Neural progenitor cell (in vitro differentiated cells): ENCODE measurements at regions not wholly inside any gene's neighbourhood (a gene's known extent, or its start where the extent isn't known, plus 50 kb on each side); places are given as distances from the start of the nearest gene placed in this dataset.

Experiments
- DNase-seq: peaks from one replicate; pipeline ENCODE4 v3.0.0-alpha.2; 2016; ENCODE audit warnings: low spot score
- H2AFZ ChIP-seq: fragments of 200-600 bp; sonication (generic); replicated peaks from 2 replicates; pipeline ENCODE4 v1.6.1; 2016; ENCODE audit warnings: antibody characterized with exemption
- H3F3A ChIP-seq: fragments of 200-600 bp; sonication (generic); 2 replicates; pipeline ENCODE4 v1.6.1; 2016; ENCODE audit warnings: antibody characterized with exemption, low read depth
- H3K27ac ChIP-seq: fragments of 200-600 bp; sonication (generic); 2 replicates; pipeline ENCODE4 v1.5.1; 2016; ENCODE audit warnings: mild to moderate bottlenecking
- H3K27me3 ChIP-seq: fragments of 200-600 bp; sonication (generic); 2 replicates; pipeline ENCODE4 v1.6.1; 2016; ENCODE audit warnings: mild to moderate bottlenecking, moderate library complexity
- H3K36me3 ChIP-seq: fragments of 200-600 bp; sonication (generic); 2 replicates; pipeline ENCODE4 v1.5.1; 2016
- H3K4me1 ChIP-seq: fragments of 200-600 bp; sonication (generic); 2 replicates; pipeline ENCODE4 v1.6.1; 2016; ENCODE audit warnings: mixed run types
- H3K4me2 ChIP-seq: fragments of 200-600 bp; sonication (generic); 2 replicates; pipeline ENCODE4 v1.6.1; 2016
- H3K4me3 ChIP-seq: fragments of 200-600 bp; sonication (generic); 2 replicates; pipeline ENCODE4 v1.5.1; 2016
- H3K79me2 ChIP-seq: fragments of 200-600 bp; sonication (generic); 2 replicates; pipeline ENCODE4 v1.6.1; 2016; ENCODE audit warnings: low read depth
- H3K9ac ChIP-seq: fragments of 200-600 bp; sonication (generic); 2 replicates; pipeline ENCODE4 v1.6.1; 2016
- H3K9me3 ChIP-seq: fragments of 200-600 bp; sonication (generic); 2 replicates; pipeline ENCODE4 v1.5.1; 2016; ENCODE audit warnings: low read depth
- H4K20me1 ChIP-seq: fragments of 200-600 bp; sonication (generic); 2 replicates; pipeline ENCODE4 v1.6.1; 2016; ENCODE audit warnings: low read depth
- H3K27ac Mint-ChIP-seq: 3 replicates; pipeline ENCODE4 v1.8.0; 2021; ENCODE audit warnings: mixed read lengths
- H3K27me3 Mint-ChIP-seq: 2 replicates; pipeline ENCODE4 v1.8.0; 2022; ENCODE audit warnings: low read depth, mild to moderate bottlenecking, inconsistent platforms, moderate library complexity, mixed read lengths; ENCODE audit not compliant: insufficient read depth
- H3K36me3 Mint-ChIP-seq: 3 replicates; pipeline ENCODE4 v1.8.0; 2021; ENCODE audit warnings: mixed read lengths
- H3K4me1 Mint-ChIP-seq: 3 replicates; pipeline ENCODE4 v1.8.0; 2021; ENCODE audit warnings: mixed read lengths
- H3K4me3 Mint-ChIP-seq: 3 replicates; pipeline ENCODE4 v1.8.0; 2021; ENCODE audit warnings: mild to moderate bottlenecking, moderate library complexity, mixed read lengths
- H3K9me3 Mint-ChIP-seq: 3 replicates; pipeline ENCODE4 v1.8.0; 2020; ENCODE audit warnings: mixed read lengths
- CTCF ChIP-seq: fragments of 200-600 bp; sonication (generic); IDR thresholded peaks from 2 replicates; pipeline ENCODE4 v1.5.1; 2017; ENCODE audit warnings: antibody characterized with exemption, mild to moderate bottlenecking
- EZH2 ChIP-seq: fragments of 200-600 bp; sonication (generic); IDR thresholded peaks from 2 replicates; pipeline ENCODE4 v1.6.1; 2017; ENCODE audit warnings: antibody characterized with exemption, mild to moderate bottlenecking, moderate library complexity
- EZH2phosphoT487 ChIP-seq: fragments of 200-600 bp; sonication (generic); IDR thresholded peaks from 2 replicates; pipeline ENCODE4 v1.6.1; 2017; ENCODE audit warnings: antibody characterized with exemption

DNA sequence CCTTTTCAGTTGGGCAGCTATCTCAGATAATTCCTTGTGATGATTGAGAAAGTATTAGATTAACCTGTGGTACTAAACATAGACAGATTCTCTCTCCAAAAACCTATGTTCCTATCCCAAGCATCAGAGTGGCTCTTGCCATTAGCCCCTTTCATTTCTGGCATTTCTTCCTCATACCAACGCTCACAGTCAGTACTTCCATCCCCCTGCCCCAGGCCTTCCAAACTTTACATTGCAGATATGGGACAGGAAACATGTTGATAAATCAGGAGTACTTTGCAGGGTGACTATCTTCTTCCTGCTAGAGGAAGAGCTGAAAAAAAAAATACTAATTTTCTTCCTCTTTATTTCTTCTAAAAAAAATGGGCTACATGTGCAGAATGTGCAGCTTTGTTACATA is 442.6 kb upstream of the RGMB start:
- Mint-ChIP-seq H3K4me3 (no peak overlapping the region), H3K4me1 (no peaks in the 10 kb centered on the region), H3K27ac (no peak overlapping the region), H3K9me3 (peaks cover 3% of the 10 kb centered on the region), H3K36me3 (no peaks in the 10 kb centered on the region), H3K27me3 (peaks cover 3% of the 10 kb centered on the region)
- Histone ChIP-seq H3K9me3 (no peaks in the 10 kb centered on the region), H3K79me2 (no peaks in the 10 kb centered on the region), H3K9ac (no peak overlapping the region), H4K20me1 (no peaks in the 10 kb centered on the region), H3K36me3 (no peaks in the 10 kb centered on the region), H3K4me2 (no peak overlapping the region), H2AFZ (no peak overlapping the region), H3F3A (no peaks in the 10 kb centered on the region), H3K4me3 (no peak overlapping the region), H3K27ac (no peak overlapping the region), H3K4me1 (no peaks in the 10 kb centered on the region), H3K27me3 (no peaks in the 10 kb centered on the region)
- TF ChIP-seq EZH2 (no peak), CTCF (no peak), EZH2phosphoT487 (no peak)
- no peak for DNase-seq

- no peak overlapping the region for H3K4me3 Mint-ChIP-seq
- no peaks in the 10 kb centered on the region for H3K36me3 Mint-ChIP-seq
Measured at GRCh38 chr5:98333921-98334320, 439.5 kb upstream of the RGMB start.

DNA sequence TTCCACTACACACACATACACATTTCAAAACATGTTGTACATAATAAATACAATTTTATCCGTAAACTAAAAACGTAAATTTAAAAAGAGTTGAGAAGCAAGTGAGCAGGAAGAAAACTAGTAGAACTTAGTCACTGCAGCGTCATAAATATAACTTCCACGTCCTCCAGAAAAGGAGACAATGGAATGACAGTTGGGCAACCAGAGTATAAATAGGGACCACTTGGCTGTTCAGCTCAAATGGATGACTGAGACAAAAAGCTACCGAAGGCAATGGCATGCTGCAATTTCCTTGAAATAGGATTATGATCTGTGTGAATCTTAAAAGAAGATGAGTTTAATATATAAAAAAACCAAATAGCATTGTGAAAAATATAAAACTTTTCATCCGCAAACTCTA is 438.5 kb upstream of the RGMB start:
- H3K79me2 ChIP-seq = no peaks in the 10 kb centered on the region
- H3F3A ChIP-seq = no peaks in the 10 kb centered on the region
- H3K27me3 ChIP-seq = no peaks in the 10 kb centered on the region
- H3K4me1 Mint-ChIP-seq = no peaks in the 10 kb centered on the region
- peaks cover 3% of the 10 kb centered on the region for H3K27me3 Mint-ChIP-seq
- H3K27ac Mint-ChIP-seq = no peak overlapping the region
- no peaks in the 10 kb centered on the region for H3K9me3 ChIP-seq
- TF ChIP-seq EZH2phosphoT487 (no peak), CTCF (no peak), EZH2 (no peak)
- H3K4me3 ChIP-seq = no peak overlapping the region
- no peaks in the 10 kb centered on the region for H4K20me1 ChIP-seq
- peaks cover 9% of the 10 kb centered on the region for H3K9me3 Mint-ChIP-seq
- H3K9ac ChIP-seq = no peak overlapping the region
- no peaks in the 10 kb centered on the region for H3K36me3 ChIP-seq
- no peak overlapping the region for H3K4me3 Mint-ChIP-seq
- H3K4me2 ChIP-seq = no peak overlapping the region
- H3K27ac ChIP-seq = no peak overlapping the region
- no peak for DNase-seq
- no peak overlapping the region for H2AFZ ChIP-seq
- no peaks in the 10 kb centered on the region for H3K36me3 Mint-ChIP-seq
- H3K4me1 ChIP-seq = no peaks in the 10 kb centered on the region

More at GRCh38 chr5:98333921-98334320, 439.5 kb upstream of the RGMB start:
- Histone ChIP-seq H3K27me3 (no peaks in the 10 kb centered on the region), H3K4me2 (no peak overlapping the region), H4K20me1 (no peaks in the 10 kb centered on the region), H3K4me1 (no peaks in the 10 kb centered on the region), H3K4me3 (no peak overlapping the region), H3K9me3 (no peaks in the 10 kb centered on the region), H3K36me3 (no peaks in the 10 kb centered on the region), H3F3A (no peaks in the 10 kb centered on the region), H2AFZ (no peak overlapping the region), H3K27ac (no peak overlapping the region), H3K79me2 (no peaks in the 10 kb centered on the region), H3K9ac (no peak overlapping the region)
- H3K27ac Mint-ChIP-seq = no peak overlapping the region
- DNase-seq = no peak
- H3K9me3 Mint-ChIP-seq = peaks cover 6% of the 10 kb centered on the region
- H3K27me3 Mint-ChIP-seq = peaks cover 3% of the 10 kb centered on the region
- TF ChIP-seq CTCF (no peak), EZH2phosphoT487 (no peak), EZH2 (no peak)
- no peaks in the 10 kb centered on the region for H3K4me1 Mint-ChIP-seq
